PC-3 (cell line): ENCODE measurements at regions not wholly inside any gene's neighbourhood (a gene's known extent, or its start where the extent isn't known, plus 50 kb on each side); places are given as distances from the start of the nearest gene placed in this dataset.
"Not testable (repeated sequence)": the region's sequence is repeated elsewhere in the genome, so short reads cannot be mapped to it uniquely, and the experiment has no call there.

ENCODE experiments used
- CTCF ChIP-seq: fragments of 300-600 bp; sonication (generic); conservative IDR thresholded peaks from 2 replicates; pipeline ENCODE4 v1.5.1; 2017; ENCODE audit warnings: antibody characterized with exemption, low read depth, mild to moderate bottlenecking, low read length
- EZH2 ChIP-seq: fragments of 300-600 bp; sonication (generic); IDR thresholded peaks from one replicate; pipeline ENCODE4 v1.6.1; 2017; ENCODE audit warnings: antibody characterized with exemption, mild to moderate bottlenecking, low read length; ENCODE audit not compliant: unreplicated experiment
- EZH2phosphoT487 ChIP-seq: fragments of 300-600 bp; sonication (generic); IDR thresholded peaks from 2 replicates; pipeline ENCODE4 v1.6.1; 2018; ENCODE audit warnings: mild to moderate bottlenecking, antibody characterized with exemption, low read length, borderline replicate concordance

- TF ChIP-seq CTCF, EZH2, EZH2phosphoT487: not testable (repeated sequence)
Observed at GRCh38 chr20:26094498-26094897, 397.8 kb upstream of the ZNF337 start.
